ENCODE measurements at regions not wholly inside any gene's neighbourhood (a gene's known extent, or its start where the extent isn't known, plus 50 kb on each side); places are given as distances from the start of the nearest gene placed in this dataset.

GRCh38 chr13:97139691-97140090 is 82.4 kb upstream of the MBNL2 start:
- DNase-seq: no peak

- no peak for DNase-seq
Observed at GRCh38 chr13:97140131-97140530, 82.0 kb upstream of the MBNL2 start.

GRCh38 chr13:97140611-97141010 is 81.5 kb upstream of the MBNL2 start:
- DNase-seq: no peak

- no peak for DNase-seq
Observed at GRCh38 chr13:97141097-97141496, 81.0 kb upstream of the MBNL2 start.

- DNase-seq: no peak
Observed at GRCh38 chr13:97141564-97142005, 80.5 kb upstream of the MBNL2 start.

GRCh38 chr13:97142452-97142851 is 79.7 kb upstream of the MBNL2 start:
- DNase-seq: no peak

- no peak for DNase-seq
Observed at GRCh38 chr13:97145057-97145456, 77.1 kb upstream of the MBNL2 start.

- DNase-seq: no peak
Observed at GRCh38 chr13:97148894-97149293, 73.2 kb upstream of the MBNL2 start.

GRCh38 chr13:97160421-97160820 is 61.7 kb upstream of the MBNL2 start:
- no peak for DNase-seq

- no peak for DNase-seq
Observed at GRCh38 chr13:97161582-97162231, 60.4 kb upstream of the MBNL2 start.

GRCh38 chr13:97165502-97166425 is 56.4 kb upstream of the MBNL2 start:
- DNase-seq: no peak

GRCh38 chr13:97171136-97171535 is 51.0 kb upstream of the MBNL2 start:
- no peak for DNase-seq

Measured in activated T-cell treated with anti-CD3 and anti-CD28 coated beads for 4 hours (primary cell).